Astrocyte (in vitro differentiated cells and primary cell): ENCODE measurements at regions not wholly inside any gene's neighbourhood (a gene's known extent, or its start where the extent isn't known, plus 50 kb on each side); places are given as distances from the start of the nearest gene placed in this dataset.
"Not testable (repeated sequence)": the region's sequence is repeated elsewhere in the genome, so short reads cannot be mapped to it uniquely, and the experiment has no call there.

Experiments
- DNase-seq: peaks from one replicate; pipeline ENCODE4 v3.0.0-alpha.2; 2010; ENCODE audit warnings: low read depth
- FAIRE-seq: peaks from 2 replicates; lab custom pipeline; 2011; peaks lifted over from hg19 to GRCh38; lab: Jason Lieb, UNC
- H2AFZ ChIP-seq: 2 replicates; pipeline ENCODE4 v1.6.0; 2012; ENCODE audit warnings: low read depth, low read length, inconsistent platforms
- H3K27ac ChIP-seq: 2 replicates; pipeline ENCODE4 v1.5.1; 2011; ENCODE audit warnings: low read depth, low read length, inconsistent platforms
- H3K27me3 ChIP-seq: 2 replicates; pipeline ENCODE4 v1.6.0; 2011; ENCODE audit warnings: low read length, inconsistent platforms; ENCODE audit not compliant: insufficient read depth
- H3K36me3 ChIP-seq: 2 replicates; pipeline ENCODE4 v1.5.1; 2011; ENCODE audit warnings: low read length, inconsistent platforms; ENCODE audit not compliant: insufficient read depth
- H3K4me1 ChIP-seq: 2 replicates; pipeline ENCODE4 v1.5.1; 2011; ENCODE audit warnings: low read length, inconsistent platforms; ENCODE audit not compliant: insufficient read depth
- H3K4me2 ChIP-seq: 2 replicates; pipeline ENCODE4 v1.6.0; 2012; ENCODE audit warnings: low read length, inconsistent platforms
- H3K4me3 ChIP-seq: 2 replicates; pipeline ENCODE4 v1.5.1; 2011; ENCODE audit warnings: low read depth, mild to moderate bottlenecking, low read length, inconsistent platforms; ENCODE audit not compliant: insufficient read depth
- H3K79me2 ChIP-seq: 2 replicates; pipeline ENCODE4 v1.6.0; 2012; ENCODE audit warnings: mild to moderate bottlenecking, low read length, inconsistent platforms; ENCODE audit not compliant: insufficient read depth
- H3K9ac ChIP-seq: 2 replicates; pipeline ENCODE4 v1.6.0; 2012; ENCODE audit warnings: mild to moderate bottlenecking, low read length, inconsistent platforms
- H3K9me3 ChIP-seq: 2 replicates; pipeline ENCODE4 v1.5.1; 2012; ENCODE audit warnings: low read depth, mild to moderate bottlenecking, low read length, inconsistent platforms; ENCODE audit not compliant: insufficient read depth
- H4K20me1 ChIP-seq: 2 replicates; pipeline ENCODE4 v1.6.0; 2012; ENCODE audit warnings: low read length, inconsistent platforms; ENCODE audit not compliant: insufficient read depth
- H3K27ac Mint-ChIP-seq: one replicate; pipeline ENCODE4 v1.8.0; 2021; ENCODE audit warnings: mild to moderate bottlenecking, mixed read lengths; ENCODE audit not compliant: unreplicated experiment
- H3K27me3 Mint-ChIP-seq: one replicate; pipeline ENCODE4 v1.8.0; 2021; ENCODE audit warnings: low read depth, mixed read lengths; ENCODE audit not compliant: unreplicated experiment
- H3K36me3 Mint-ChIP-seq: one replicate; pipeline ENCODE4 v1.8.0; 2021; ENCODE audit warnings: low read depth, mixed read lengths; ENCODE audit not compliant: unreplicated experiment
- H3K4me1 Mint-ChIP-seq: one replicate; pipeline ENCODE4 v1.8.0; 2021; ENCODE audit warnings: low read depth, mixed read lengths; ENCODE audit not compliant: unreplicated experiment
- H3K4me3 Mint-ChIP-seq: one replicate; pipeline ENCODE4 v1.8.0; 2021; ENCODE audit warnings: mild to moderate bottlenecking, moderate library complexity, mixed read lengths; ENCODE audit not compliant: unreplicated experiment
- H3K9me3 Mint-ChIP-seq: one replicate; pipeline ENCODE4 v1.8.0; 2021; ENCODE audit warnings: mild to moderate bottlenecking, mixed read lengths; ENCODE audit not compliant: unreplicated experiment
- EZH2 ChIP-seq: IDR thresholded peaks from 2 replicates; pipeline ENCODE4 v1.6.1; 2012; ENCODE audit warnings: mild to moderate bottlenecking, low read length, inconsistent platforms; ENCODE audit not compliant: insufficient read depth
- TF ChIP-seq, protein P1 (sequence below): IDR thresholded peaks from 2 replicates; pipeline ENCODE4 v1.5.1; 2011; ENCODE audit warnings: low read depth, mild to moderate bottlenecking, inconsistent platforms, low read length, moderate library complexity; ENCODE audit not compliant: insufficient read depth

DNA sequence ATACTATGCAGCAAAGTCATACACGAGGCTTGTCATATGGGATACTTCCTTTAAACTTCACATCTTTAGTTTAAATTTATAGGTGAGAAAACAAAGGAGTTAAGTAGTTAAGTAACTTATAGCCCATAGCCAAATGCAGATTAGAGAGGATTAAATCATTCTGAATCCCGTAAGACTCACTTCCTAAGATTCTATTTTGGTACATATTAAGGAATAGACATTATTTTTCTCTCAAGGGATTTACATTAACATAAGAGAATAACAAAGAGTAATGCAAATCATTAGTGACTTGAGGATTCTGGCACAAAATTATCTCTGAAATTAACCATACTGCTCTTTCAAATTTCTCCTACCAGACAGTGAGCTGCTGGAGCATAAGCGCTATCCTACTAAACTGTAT, 747.4 kb upstream of the ARPP21 start:
- H3K36me3 ChIP-seq: no peaks in the 10 kb centered on the region
- H3K9me3 Mint-ChIP-seq: no peaks in the 10 kb centered on the region
- no peaks in the 10 kb centered on the region for H3K36me3 Mint-ChIP-seq
- H3K79me2 ChIP-seq: no peaks in the 10 kb centered on the region
- no peaks in the 10 kb centered on the region for H3K4me1 Mint-ChIP-seq
- no peaks in the 10 kb centered on the region for H3K4me1 ChIP-seq
- no peak overlapping the region for H3K4me3 Mint-ChIP-seq
- H3K9ac ChIP-seq: no peak overlapping the region
- H3K9me3 ChIP-seq: no peaks in the 10 kb centered on the region
- DNase-seq: no peak
- no peak overlapping the region for H3K27ac ChIP-seq
- FAIRE-seq: no peak
- H3K4me3 ChIP-seq: no peak overlapping the region
- H3K27ac Mint-ChIP-seq: no peak overlapping the region
- TF ChIP-seq, protein P1, sequence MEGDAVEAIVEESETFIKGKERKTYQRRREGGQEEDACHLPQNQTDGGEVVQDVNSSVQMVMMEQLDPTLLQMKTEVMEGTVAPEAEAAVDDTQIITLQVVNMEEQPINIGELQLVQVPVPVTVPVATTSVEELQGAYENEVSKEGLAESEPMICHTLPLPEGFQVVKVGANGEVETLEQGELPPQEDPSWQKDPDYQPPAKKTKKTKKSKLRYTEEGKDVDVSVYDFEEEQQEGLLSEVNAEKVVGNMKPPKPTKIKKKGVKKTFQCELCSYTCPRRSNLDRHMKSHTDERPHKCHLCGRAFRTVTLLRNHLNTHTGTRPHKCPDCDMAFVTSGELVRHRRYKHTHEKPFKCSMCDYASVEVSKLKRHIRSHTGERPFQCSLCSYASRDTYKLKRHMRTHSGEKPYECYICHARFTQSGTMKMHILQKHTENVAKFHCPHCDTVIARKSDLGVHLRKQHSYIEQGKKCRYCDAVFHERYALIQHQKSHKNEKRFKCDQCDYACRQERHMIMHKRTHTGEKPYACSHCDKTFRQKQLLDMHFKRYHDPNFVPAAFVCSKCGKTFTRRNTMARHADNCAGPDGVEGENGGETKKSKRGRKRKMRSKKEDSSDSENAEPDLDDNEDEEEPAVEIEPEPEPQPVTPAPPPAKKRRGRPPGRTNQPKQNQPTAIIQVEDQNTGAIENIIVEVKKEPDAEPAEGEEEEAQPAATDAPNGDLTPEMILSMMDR: no peak
- TF ChIP-seq EZH2: no peak
- no peaks in the 10 kb centered on the region for H4K20me1 ChIP-seq
- no peaks in the 10 kb centered on the region for H3K27me3 ChIP-seq
- no peaks in the 10 kb centered on the region for H3K27me3 Mint-ChIP-seq
- H3K4me2 ChIP-seq: no peak overlapping the region
- H2AFZ ChIP-seq: no peak overlapping the region

DNA sequence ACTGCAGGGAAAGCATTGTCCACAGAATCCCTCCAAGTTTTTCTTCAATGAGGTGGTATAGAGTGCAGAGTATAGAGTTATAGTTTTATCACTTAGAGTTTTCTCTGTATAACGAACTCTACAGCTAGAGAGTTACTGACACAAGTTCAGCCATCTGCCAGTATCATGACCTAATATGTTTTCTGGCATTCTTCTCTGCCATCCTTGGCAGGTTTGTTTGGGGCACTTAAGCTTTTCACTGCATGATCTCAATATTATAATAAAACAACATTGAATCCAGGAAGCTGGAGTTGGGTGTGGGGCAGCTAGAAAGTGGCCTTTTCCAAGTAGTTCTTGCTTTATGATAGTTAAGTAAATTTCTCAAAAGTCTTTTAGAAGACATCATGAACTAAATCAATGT, 743.5 kb upstream of the ARPP21 start:
- H3K4me3 Mint-ChIP-seq: no peak overlapping the region
- TF ChIP-seq, protein P1: no peak
- no peak for TF ChIP-seq EZH2
- no peaks in the 10 kb centered on the region for H3K9me3 ChIP-seq
- H3K36me3 Mint-ChIP-seq: no peaks in the 10 kb centered on the region
- H4K20me1 ChIP-seq: no peaks in the 10 kb centered on the region
- H3K79me2 ChIP-seq: no peaks in the 10 kb centered on the region
- no peak overlapping the region for H3K4me3 ChIP-seq
- no peaks in the 10 kb centered on the region for H3K4me1 Mint-ChIP-seq
- H3K9ac ChIP-seq: no peak overlapping the region
- H3K27ac Mint-ChIP-seq: no peak overlapping the region
- DNase-seq (no peak), FAIRE-seq (no peak)
- no peaks in the 10 kb centered on the region for H3K27me3 ChIP-seq
- no peak overlapping the region for H2AFZ ChIP-seq
- no peaks in the 10 kb centered on the region for H3K4me1 ChIP-seq
- H3K27ac ChIP-seq: no peak overlapping the region
- no peak overlapping the region for H3K4me2 ChIP-seq
- H3K27me3 Mint-ChIP-seq: no peaks in the 10 kb centered on the region
- H3K9me3 Mint-ChIP-seq: no peaks in the 10 kb centered on the region
- H3K36me3 ChIP-seq: no peaks in the 10 kb centered on the region

DNA sequence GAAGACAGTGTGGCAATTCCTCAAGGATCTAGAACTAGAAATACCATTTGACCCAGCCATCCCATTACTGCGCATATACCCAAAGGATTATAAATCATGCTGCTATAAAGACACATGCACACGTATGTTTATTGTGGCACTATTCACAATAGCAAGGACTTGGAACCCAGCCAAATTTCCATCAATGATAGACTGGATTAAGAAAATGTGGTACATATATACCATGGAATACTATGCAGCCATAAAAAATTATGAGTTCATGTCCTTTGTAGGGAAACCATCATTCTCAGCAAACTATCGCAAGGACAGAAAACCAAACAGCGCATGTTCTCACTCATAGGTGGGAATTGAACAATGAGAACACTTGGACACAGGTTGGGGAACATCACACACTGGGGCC, 729.6 kb upstream of the ARPP21 start:
- H3K36me3 Mint-ChIP-seq, H3K9me3 Mint-ChIP-seq, H3K79me2 ChIP-seq, H3K4me3 ChIP-seq, H3K4me3 Mint-ChIP-seq, H4K20me1 ChIP-seq, FAIRE-seq, H3K36me3 ChIP-seq, H3K27ac ChIP-seq, H3K27me3 Mint-ChIP-seq, H2AFZ ChIP-seq, H3K4me1 Mint-ChIP-seq, H3K4me1 ChIP-seq, H3K27ac Mint-ChIP-seq, DNase-seq, H3K4me2 ChIP-seq, H3K9me3 ChIP-seq, H3K27me3 ChIP-seq, H3K9ac ChIP-seq: not testable (repeated sequence)
